HL-60 (cell line): ENCODE measurements at regions not wholly inside any gene's neighbourhood (a gene's known extent, or its start where the extent isn't known, plus 50 kb on each side); places are given as distances from the start of the nearest gene placed in this dataset.

ENCODE experiments used
- DNase-seq, 2 experiments: peaks; one replicate each; pipeline ENCODE4 v3.0.0-alpha.2; 2010 to 2020; ENCODE audit warnings: low read depth in 1 of 2, low spot score in 1 of 2
- H3K27ac ChIP-seq: fragments of 250-450 bp; sonication (Bioruptor Pico); replicated peaks from 2 replicates; pipeline ENCODE4 v1.5.1; 2020; ENCODE audit warnings: mild to moderate bottlenecking, moderate library complexity
- H3K27me3 ChIP-seq: fragments of 250-450 bp; sonication (Bioruptor Pico); 2 replicates; pipeline ENCODE4 v1.5.1; 2021; ENCODE audit warnings: mild to moderate bottlenecking, moderate library complexity; ENCODE audit not compliant: insufficient read depth, poor library complexity, severe bottlenecking
- H3K4me3 ChIP-seq: replicated peaks from 2 replicates; pipeline ENCODE4 v1.5.1; 2011; ENCODE audit warnings: mild to moderate bottlenecking, control low read depth, low read length; ENCODE audit not compliant: insufficient read depth
- GABPA ChIP-seq: IDR thresholded peaks from 2 replicates; pipeline ENCODE4 v1.6.1; 2012; ENCODE audit warnings: low read depth
- POLR2AphosphoS5 ChIP-seq: IDR thresholded peaks from 2 replicates; pipeline ENCODE4 v1.6.1; 2012; ENCODE audit warnings: low read depth
- SPI1 ChIP-seq: IDR thresholded peaks from 2 replicates; pipeline ENCODE4 v1.6.1; 2012; ENCODE audit warnings: low read depth, mild to moderate bottlenecking, borderline replicate concordance
- TF ChIP-seq, protein P1 (sequence below): IDR thresholded peaks from 2 replicates; pipeline ENCODE4 v1.6.1; 2012; ENCODE audit warnings: low read depth; ENCODE audit not compliant: insufficient replicate concordance
- TF ChIP-seq, protein P2 (sequence below): IDR thresholded peaks from one replicate; pipeline ENCODE4 v1.5.1; 2011; ENCODE audit warnings: low read length, control low read depth, inconsistent platforms; ENCODE audit not compliant: insufficient read depth

DNA sequence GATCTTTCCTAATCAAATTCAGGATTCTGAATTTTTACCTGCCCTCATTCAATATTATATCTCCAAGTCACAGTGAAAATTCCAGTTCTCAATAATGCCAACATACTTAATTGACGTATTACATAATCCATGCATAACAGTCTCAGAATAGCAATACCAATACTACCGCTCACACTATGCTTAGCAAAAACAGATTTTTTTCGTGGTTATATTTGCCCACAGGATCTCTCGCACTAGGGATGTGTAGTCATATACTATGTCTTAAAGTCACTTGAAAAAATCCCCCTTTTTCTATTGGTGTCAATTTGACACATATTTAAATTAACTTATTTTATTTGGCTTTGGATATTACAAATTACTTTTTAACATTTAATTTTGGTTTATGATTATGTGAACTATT is 323.1 kb upstream of the SLC35B3 start:
- DNase-seq: no peak
- TF ChIP-seq, protein P1, sequence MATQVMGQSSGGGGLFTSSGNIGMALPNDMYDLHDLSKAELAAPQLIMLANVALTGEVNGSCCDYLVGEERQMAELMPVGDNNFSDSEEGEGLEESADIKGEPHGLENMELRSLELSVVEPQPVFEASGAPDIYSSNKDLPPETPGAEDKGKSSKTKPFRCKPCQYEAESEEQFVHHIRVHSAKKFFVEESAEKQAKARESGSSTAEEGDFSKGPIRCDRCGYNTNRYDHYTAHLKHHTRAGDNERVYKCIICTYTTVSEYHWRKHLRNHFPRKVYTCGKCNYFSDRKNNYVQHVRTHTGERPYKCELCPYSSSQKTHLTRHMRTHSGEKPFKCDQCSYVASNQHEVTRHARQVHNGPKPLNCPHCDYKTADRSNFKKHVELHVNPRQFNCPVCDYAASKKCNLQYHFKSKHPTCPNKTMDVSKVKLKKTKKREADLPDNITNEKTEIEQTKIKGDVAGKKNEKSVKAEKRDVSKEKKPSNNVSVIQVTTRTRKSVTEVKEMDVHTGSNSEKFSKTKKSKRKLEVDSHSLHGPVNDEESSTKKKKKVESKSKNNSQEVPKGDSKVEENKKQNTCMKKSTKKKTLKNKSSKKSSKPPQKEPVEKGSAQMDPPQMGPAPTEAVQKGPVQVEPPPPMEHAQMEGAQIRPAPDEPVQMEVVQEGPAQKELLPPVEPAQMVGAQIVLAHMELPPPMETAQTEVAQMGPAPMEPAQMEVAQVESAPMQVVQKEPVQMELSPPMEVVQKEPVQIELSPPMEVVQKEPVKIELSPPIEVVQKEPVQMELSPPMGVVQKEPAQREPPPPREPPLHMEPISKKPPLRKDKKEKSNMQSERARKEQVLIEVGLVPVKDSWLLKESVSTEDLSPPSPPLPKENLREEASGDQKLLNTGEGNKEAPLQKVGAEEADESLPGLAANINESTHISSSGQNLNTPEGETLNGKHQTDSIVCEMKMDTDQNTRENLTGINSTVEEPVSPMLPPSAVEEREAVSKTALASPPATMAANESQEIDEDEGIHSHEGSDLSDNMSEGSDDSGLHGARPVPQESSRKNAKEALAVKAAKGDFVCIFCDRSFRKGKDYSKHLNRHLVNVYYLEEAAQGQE: no peak
- TF ChIP-seq SPI1: no peak
- Histone ChIP-seq H3K4me3 (no peak overlapping the region), H3K27ac (no peak overlapping the region), H3K27me3 (no peaks in the 10 kb centered on the region)

DNA sequence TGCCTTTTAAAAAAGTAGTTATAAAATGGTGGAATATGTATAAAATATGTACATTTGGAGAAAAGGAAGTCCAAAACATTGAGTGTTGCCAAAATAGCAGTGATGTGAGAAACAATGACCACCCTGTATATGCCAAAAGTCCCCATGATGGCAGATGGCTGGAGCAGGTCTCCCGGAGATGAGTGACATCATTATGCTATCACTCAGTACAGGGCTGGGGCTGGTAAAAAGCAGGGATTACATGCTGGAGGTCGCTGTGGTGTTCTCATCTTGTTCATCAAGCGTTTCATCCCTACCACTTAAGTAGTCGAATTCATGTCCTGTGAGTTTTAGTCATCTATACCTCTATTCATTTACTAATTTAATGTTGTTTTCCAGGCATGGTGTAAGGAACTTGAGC is 315.3 kb upstream of the SLC35B3 start:
- Histone ChIP-seq H3K27ac (no peak overlapping the region), H3K4me3 (no peak overlapping the region), H3K27me3 (no peaks in the 10 kb centered on the region)
- DNase-seq: no peak
- TF ChIP-seq SPI1: no peak
- TF ChIP-seq, protein P2, sequence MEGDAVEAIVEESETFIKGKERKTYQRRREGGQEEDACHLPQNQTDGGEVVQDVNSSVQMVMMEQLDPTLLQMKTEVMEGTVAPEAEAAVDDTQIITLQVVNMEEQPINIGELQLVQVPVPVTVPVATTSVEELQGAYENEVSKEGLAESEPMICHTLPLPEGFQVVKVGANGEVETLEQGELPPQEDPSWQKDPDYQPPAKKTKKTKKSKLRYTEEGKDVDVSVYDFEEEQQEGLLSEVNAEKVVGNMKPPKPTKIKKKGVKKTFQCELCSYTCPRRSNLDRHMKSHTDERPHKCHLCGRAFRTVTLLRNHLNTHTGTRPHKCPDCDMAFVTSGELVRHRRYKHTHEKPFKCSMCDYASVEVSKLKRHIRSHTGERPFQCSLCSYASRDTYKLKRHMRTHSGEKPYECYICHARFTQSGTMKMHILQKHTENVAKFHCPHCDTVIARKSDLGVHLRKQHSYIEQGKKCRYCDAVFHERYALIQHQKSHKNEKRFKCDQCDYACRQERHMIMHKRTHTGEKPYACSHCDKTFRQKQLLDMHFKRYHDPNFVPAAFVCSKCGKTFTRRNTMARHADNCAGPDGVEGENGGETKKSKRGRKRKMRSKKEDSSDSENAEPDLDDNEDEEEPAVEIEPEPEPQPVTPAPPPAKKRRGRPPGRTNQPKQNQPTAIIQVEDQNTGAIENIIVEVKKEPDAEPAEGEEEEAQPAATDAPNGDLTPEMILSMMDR: no peak
- TF ChIP-seq GABPA: no peak
- TF ChIP-seq, protein P1: no peak
- TF ChIP-seq POLR2AphosphoS5: no peak

DNA sequence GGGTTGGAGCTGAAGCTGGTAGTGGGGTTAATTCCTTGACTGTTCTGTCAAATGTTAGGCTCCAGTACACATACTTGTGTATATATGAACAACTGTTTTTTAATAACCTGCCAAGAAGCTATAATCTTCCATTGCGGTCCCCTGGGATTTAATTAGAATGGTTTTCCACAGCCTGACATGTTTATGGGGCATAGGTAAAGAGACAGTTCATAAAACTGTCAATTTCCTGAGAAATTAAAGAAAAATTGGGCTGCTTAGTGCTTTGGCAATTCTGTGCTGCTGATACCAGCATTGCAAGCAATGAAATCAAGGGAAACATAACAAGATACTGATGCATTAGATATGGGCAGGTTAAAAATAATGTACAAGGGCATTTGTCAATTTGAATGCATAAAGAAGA is 314.1 kb upstream of the SLC35B3 start:
- H3K27me3 ChIP-seq: no peaks in the 10 kb centered on the region
- TF ChIP-seq POLR2AphosphoS5: no peak
- no peak for TF ChIP-seq SPI1
- no peak for TF ChIP-seq GABPA
- TF ChIP-seq, protein P1: no peak
- TF ChIP-seq, protein P2: no peak
- H3K27ac ChIP-seq: no peak overlapping the region
- H3K4me3 ChIP-seq: no peak overlapping the region
- no peak for DNase-seq
